ENCODE measurements at regions not wholly inside any gene's neighbourhood (a gene's known extent, or its start where the extent isn't known, plus 50 kb on each side); places are given as distances from the start of the nearest gene placed in this dataset.

DNA sequence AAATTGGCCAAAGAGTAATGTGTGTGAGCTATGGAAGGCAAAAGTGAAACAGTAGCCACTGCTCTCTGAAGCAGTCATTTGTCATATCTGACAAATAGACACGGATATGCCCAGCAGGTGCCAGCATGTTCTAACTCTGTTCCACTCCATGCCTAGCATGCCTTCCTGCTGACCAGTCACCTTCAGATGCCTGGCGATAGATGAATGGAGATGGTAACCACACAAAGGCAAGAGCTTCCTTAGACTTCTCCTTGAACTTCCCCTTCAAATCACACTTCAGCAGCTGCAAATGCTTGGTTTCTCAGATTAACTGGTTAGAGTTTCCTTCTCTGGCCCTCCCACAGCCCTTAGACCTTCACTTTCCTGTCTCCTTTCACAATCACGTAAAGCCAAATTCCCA, 429.9 kb downstream of the DAD1 start:
- peak; percentile 0 for DNase-seq (ENCODE audit: low read depth, low spot score)

DNA sequence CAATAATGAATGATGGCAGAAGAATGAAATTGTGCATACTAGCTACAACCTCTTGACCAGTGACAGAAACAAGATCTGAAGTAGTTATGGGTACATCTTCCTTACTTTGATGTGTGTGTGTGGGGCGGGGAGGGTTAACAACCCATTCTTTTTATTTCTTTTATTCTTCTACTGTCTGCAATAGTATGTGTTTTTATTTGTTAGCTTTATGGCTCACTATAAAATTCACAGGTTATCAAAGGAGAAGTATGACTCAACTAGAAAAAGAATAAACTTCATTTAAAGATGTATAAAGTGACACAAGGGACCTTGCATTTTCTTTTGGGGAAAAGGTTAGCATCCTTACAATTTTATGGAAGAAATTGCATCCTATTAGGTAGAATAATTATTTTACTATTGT, 430.5 kb downstream of the DAD1 start:
- no peak for DNase-seq (ENCODE audit: low read depth, low spot score)

DNA sequence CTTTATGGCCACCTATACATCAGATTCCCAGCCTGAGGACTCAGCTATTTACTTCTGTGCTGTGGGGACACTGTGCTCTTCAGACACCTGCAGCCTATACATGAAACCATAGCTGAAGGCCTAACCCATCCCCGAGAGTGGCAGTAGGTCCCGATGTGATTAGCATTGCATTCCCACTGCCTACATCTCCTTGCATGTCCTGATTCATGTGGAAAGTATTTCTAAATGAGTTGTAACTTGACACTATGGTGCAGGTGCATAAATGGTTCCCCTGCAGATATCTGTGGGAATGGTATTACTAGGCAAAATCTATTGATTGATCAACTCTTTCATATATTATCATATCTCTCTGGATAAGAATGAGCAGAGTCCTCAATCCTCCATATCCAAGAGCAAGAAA, 433.5 kb downstream of the DAD1 start:
- DNase-seq (ENCODE audit: low read depth, low spot score) = no peak

DNA sequence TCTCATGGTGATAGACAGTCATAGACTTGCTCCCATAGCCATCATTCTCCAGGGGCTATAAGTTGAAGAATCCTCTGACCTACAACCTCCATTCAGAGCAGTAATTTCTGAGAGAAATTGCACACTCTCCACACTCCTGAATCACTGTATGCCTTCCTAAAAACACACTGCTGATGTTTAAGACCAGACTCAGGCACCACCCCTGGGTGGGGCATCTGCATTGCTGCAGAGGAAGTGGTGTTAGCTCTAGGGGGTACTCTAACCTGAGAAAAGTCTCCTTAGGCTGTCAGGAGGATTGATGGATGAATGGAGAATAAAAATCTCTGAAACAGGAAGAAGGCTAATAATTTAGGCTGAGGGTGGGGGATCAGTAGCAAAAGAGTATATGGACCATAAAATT, 436.1 kb downstream of the DAD1 start:
- DNase-seq (ENCODE audit: low read depth, low spot score) = no peak

DNA sequence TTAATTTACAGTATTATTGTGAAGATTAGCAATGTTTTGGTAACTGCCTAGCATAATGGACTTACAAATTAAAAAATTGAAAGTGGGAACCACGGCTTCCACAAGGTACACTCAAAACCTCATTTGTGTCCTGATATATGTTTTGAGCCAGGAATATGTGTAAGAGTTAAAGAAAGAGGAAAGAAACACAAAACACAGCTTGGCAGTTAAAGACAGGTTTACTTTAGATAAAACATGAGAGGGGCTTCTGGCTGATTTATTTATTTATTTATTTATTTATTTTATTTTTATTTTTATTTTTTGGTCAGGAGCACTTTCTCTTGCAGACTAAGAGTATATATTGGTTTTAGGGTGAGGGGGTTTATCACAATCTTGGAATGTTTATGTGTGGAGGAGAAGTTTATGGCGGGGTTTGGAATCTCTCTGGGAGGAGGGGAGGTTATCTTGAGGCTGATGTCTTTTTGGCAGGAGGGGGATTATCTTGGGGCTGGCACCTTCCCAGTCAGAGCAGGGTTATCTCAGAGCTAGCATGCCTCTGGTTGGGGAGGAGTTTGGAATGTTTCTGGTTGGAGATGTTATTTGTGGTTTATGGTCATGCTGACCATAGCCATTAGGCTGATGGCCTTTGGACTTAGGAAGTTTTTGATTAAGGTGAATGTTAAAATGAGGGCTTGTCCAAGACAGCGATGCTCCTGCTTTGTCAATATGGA, 436.7 kb downstream of the DAD1 start:
- no peak for DNase-seq (ENCODE audit: low read depth, low spot score)

DNA sequence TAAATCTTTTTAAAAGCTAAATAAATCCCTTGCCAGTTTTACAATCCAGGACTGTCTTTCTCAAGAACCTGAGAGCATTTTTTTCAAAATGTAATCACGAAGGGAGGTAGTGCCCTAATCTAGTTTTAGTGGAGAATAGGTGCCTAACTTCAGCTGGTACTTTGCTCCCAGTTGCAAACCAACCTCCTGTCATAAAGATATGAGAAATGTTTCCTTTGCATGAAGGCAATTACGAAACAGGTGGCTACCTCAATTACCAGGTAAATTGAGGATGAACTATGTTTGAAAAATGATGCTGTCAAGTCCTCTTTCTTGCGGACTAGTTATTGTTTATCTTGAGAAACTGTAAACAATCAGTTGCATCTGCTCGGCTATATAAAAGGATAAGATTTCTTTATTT, 437.9 kb downstream of the DAD1 start:
- no peak for DNase-seq (ENCODE audit: low read depth, low spot score)

DNA sequence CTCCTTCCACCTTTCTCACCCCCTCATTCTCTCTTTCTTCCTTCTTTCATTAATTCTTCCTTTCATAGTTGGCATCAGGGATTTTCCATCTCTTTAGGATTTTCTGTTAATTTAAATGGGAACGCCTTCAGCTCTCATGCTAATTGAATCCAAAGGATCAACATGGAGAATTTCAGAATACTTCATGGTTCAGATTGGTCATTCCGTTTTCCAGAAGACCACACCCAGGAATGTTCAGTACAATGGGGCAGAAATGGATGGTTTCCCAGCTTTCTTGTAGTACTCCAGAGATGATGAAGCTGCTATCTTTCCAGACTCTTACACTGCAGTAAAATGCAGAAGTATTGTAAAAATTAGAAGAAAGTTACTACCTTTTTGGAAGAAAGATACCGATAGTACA, 440.0 kb downstream of the DAD1 start:
- no peak for DNase-seq (ENCODE audit: low read depth, low spot score)

DNA sequence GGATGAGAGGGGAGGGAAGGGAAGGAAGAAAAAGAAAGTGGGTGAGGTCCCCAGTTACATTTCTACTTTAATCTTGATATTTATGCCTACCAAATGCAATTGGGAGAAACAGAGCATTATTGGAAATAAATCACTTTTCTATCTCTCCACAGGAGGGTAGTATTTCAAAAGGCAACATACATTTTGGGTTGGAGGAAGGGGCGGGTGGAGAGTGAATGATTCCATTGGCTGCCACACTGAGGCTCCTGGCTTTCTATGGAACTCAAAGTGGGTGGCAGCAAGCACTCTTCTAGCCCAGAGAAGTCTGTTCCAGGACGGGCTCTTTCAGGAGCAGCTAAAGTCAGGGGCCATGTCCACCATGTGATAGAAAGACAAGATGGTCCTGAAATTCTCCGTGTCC, 441.3 kb downstream of the DAD1 start:
- no peak for DNase-seq (ENCODE audit: low read depth, low spot score)

DNA sequence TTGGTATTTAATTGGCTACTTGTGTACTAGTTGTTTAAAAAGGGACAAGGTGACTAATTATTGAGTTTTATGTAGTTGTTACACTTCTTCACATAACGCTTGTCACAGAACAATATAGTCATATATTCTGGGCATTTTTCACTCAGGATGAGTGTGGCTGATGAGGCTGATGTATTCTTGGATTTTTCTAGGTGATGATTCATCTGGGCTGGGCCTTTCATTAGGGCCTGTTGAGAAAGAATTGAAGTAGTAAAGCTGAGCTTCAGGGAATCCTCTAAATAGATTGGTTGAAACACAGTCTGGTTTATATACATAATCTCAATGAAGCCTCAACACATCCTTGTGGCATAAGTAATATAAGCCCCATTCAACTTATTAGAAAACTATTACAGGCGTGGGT, 445.7 kb downstream of the DAD1 start:
- DNase-seq (ENCODE audit: low read depth, low spot score) = no peak

DNA sequence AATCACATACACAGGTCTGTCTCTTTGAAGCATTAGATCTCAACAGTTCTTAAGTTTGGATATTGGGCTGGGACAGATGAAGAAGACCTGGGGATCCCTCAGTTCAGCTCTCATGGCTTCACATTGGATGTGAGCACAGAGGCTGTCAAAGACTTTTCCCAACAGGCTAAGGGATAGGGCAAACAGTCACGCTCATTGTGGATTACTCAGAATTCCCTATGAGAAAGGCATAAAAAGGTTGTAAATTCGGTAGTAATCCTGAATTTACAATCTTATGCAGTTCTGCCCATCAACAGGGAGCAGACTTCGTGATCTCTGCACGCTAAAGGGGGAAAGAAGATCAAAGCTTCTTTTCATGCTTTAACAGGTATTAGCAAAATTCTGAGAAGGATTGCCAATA, 448.4 kb downstream of the DAD1 start:
- DNase-seq (ENCODE audit: low read depth, low spot score) = no peak

DNA sequence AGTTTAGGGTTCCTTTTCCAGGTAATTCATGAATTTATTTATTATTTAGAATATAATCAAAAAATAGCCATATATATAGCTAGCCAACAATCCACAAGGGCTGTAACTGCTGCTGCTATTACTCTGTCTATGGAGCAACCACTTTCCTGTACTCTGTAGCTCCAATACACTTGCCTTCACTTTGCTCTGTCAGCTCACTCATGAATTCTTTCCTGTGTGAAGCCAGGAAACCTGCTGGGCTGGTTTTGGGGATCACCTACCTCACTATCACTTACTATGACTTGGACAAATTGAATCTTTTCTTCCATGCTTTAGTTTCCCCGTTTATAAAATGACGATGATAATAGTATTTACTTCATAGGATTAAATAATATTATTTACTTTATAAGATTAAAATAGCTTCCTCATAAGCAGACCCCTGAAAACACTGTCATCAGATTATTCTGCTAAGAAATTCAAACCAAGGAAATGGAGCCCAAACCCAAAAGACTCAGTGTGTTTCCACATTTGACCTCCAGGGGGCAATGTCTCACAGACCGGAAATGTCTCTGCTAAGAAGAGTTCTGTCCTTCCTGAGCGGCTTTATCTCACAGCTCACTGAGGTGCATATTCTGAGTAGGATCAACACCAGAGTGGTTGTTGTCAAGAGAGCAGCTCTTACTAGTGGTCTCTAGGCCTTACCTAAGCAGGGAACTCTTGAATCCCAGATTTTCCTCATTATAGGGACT, 457.1 kb downstream of the DAD1 start:
- DNase-seq (ENCODE audit: low read depth, low spot score) = no peak

DNA sequence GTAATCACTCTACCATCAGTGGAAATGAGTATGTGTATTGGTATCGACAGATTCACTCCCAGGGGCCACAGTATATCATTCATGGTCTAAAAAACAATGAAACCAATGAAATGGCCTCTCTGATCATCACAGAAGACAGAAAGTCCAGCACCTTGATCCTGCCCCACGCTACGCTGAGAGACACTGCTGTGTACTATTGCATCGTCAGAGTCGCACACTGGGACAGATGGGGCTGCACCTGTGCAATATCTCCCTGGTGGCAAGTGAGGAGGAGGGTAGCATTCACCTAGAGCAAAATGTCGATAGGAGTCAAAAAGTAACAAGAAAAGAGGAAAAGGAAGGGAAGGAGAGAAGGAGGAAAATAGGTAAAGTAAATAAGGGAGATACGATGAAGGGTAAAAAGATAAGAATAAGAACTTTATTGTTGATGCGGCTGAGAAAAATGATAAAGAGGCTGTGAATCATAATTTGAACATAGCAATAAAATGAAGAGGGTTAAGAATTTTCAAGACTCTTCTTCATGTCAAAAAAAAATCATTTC, 450.5 kb upstream of the OR4E1 start:
- DNase-seq (ENCODE audit: low read depth, low spot score) = no peak

DNA sequence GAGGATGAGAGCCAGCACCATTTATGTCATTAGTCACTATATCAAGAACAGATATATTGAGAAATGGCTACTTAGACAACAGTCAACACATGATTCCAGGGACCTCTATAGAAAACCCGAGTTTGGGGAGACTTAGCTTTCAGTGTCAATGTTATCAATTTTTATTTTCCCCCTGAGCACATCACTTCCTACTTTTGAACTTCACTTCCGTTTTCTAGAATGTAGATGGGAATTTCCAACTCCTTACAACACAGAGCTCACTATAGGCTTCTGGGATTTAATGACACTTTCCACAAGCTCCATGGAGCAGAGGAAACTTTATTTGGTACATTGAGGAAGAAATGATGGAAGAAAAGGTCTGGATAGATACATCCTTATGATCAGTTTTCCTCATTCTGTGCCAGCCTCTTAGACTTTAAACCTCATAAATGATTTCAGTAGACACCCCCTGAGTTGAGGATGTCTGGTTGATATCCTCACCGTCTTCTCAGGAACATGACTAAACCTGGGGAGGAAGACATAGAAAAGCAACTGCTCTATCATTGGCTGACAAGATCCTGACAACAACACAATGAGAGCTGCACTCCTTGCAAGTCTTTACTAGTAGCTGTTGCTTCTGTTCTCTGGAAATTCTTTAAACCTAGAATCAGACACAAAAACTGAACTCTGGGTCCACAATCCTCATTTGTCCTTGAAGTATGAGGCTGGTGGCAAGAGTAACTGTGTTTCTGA, 449.4 kb upstream of the OR4E1 start:
- no peak for DNase-seq (ENCODE audit: low read depth, low spot score)

DNA sequence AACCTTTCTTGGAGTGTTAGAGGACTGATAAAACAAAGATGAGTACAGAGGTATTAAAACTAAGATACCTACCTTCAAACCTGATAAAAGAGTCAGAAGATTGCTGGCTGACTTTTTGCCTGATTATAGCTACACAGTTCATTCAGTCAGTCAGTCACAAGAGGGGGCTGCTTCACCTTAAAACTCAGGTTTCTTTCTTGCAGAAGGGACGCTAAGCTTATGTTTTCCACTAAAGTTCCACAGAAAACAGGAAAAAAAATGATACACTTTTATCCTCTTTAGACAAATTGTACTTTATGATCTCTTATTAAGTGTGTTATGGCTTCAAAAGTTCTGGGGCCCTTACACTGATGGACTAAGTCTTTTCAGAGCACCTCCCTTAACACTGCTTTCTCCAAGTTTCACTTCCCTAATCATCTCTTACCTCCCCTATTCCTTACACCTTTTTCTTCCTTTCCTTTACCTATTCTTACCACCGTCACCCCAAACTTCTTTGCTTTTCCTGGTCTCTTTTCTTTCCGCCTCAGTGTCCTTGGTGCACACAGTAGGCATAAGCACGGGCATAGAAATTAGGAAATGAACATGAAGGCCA, 448.7 kb upstream of the OR4E1 start:
- DNase-seq (ENCODE audit: low read depth, low spot score) = no peak

DNA sequence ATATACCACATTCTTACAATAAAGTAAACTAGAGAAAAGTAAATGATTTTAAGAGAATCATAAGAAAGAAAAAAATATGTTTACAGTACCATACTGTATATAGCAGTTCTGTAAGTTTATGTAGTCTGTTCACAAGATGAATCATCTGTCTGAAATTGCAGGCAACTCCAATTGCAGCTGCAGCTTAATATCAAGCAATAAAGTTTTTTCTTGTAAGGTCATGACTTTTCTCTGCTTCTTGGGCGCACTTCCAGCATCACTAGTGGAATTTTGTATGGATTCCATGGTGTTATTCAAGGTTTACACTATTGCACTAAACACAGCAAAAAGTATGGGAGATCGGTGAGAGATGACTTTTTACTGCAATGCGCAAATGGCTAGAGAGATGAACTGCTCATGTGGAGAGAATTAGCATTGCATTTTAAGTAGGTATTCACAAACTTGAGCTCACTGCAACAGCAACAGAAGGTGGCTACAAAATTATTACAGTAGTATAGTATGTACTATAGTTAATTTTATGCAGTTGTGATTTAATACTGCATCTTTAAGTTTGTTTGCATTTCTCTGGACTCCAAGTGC, 445.4 kb upstream of the OR4E1 start:
- DNase-seq (ENCODE audit: low read depth, low spot score) = no peak

DNA sequence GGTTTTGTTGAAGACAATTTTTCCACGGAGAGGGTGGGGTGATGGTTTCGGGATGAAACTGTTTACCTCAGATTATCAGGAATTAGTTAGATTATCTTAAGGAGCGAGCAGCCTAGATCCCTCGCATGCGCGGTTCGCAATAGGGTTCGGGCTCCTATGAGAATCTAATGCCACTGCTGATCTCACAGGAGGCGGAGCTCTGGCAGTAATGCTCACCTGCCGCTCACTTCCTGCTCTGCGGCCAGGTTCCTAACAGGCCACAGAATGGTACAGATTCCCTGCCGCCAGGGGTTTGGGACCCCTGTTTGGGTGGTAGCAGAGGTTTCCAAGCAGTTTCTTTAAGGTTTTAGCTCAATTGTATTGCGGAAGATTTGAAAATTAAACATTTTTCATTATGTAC, 439.8 kb upstream of the OR4E1 start:
- DNase-seq (ENCODE audit: low read depth, low spot score) = no peak

DNA sequence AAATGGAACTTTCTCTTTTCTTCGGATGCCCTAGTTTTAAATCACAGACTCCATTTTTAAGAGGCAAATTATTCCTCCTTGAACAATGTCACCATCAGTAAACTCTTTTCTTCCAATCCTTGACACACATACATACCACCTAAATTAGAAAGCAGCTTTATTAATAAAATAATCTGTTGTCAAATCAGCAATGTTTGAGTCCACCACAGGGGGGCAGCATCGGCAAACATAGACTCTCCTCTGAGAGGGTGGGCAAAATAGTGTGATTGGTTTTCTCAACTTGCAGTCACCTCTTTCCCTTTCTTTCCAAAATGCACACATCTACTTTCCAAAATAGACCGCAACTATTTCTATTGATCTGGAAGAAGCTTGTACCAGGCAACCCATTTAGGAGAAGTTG, 438.4 kb upstream of the OR4E1 start:
- no peak for DNase-seq (ENCODE audit: low read depth, low spot score)

DNA sequence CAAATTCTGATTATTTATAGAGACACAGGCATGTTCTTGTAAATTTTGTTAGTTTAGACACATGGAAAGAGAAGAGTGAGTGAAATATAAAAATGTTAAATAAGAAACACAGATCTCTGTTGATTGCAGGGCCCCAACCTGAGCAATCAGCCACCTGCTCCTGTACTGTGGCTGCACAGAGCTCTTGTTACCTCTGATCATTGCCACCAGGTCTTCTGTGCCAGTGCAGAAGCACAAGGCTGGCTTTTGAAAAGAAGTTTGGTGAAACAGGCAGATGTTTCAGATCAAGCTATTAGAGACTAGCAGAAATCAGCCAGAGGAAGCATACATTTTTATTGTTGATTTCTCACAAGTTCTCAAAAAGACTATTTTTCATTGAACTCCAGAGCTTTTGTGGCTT, 434.1 kb upstream of the OR4E1 start:
- no peak for DNase-seq (ENCODE audit: low read depth, low spot score)

DNA sequence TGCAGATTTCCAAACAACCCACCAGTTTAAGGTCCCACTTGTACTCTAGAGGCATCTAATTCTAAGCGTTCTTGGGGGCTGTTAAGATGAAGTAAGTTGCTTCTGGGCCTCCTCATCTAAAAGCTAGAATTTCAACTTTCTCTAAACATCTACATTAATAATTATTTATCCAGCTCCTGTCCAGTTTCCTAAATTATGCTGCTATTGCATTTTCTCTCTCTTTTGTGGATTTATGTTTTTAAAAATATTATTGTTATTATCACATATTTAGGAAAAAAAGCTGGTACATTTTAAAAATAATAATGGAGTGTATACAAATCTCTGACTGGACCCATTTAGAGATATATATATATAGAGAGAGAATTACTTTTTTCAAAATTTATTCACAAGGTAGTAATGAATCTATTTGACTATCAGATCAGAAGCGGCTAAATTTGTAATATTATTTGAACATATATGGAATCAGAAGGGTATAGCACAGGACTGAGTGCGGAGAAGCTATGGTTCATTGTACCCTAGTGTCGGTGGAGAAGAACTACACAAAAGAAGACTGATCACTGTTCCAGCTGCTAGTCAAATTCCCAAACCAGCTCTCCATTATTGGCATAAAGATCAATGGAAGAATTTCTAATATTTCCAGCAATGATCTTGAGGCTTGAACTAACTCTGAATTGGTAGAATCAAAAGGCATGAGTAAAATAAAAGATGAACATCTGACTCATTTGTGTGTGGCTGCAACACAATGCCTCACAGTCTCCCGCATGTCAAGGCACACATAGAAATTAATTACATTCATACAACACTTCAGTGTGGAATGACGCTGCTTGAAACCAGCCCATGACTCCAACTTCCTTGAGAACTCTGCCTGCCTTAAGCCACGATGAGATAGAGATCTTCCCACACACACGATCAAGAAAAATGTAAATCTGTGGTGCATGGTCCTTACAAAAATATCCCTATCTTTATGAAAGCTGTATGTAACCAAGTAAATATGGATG, 433.4 kb upstream of the OR4E1 start:
- no peak for DNase-seq (ENCODE audit: low read depth, low spot score)

DNA sequence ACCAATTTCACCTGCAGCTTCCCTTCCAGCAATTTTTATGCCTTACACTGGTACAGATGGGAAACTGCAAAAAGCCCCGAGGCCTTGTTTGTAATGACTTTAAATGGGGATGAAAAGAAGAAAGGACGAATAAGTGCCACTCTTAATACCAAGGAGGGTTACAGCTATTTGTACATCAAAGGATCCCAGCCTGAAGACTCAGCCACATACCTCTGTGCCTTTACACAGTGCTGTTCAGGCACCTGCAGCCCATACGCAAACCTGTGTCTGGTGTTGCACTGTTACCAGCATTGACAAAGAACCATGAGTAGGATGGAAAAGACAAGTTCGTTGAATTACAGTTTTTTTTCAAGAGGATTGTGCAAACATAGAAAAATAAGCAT, 432.0 kb upstream of the OR4E1 start:
- no peak for DNase-seq (ENCODE audit: low read depth, low spot score)
